Astrocyte (in vitro differentiated cells and primary cell): ENCODE measurements at regions not wholly inside any gene's neighbourhood (a gene's known extent, or its start where the extent isn't known, plus 50 kb on each side); places are given as distances from the start of the nearest gene placed in this dataset.
"Not testable (repeated sequence)": the region's sequence is repeated elsewhere in the genome, so short reads cannot be mapped to it uniquely, and the experiment has no call there.

ENCODE experiments used
- DNase-seq: peaks from one replicate; pipeline ENCODE4 v3.0.0-alpha.2; 2010; ENCODE audit warnings: low read depth
- FAIRE-seq: peaks from 2 replicates; lab custom pipeline; 2011; peaks lifted over from hg19 to GRCh38; lab: Jason Lieb, UNC
- H2AFZ ChIP-seq: 2 replicates; pipeline ENCODE4 v1.6.0; 2012; ENCODE audit warnings: low read depth, low read length, inconsistent platforms
- H3K27ac ChIP-seq: 2 replicates; pipeline ENCODE4 v1.5.1; 2011; ENCODE audit warnings: low read depth, low read length, inconsistent platforms
- H3K27me3 ChIP-seq: 2 replicates; pipeline ENCODE4 v1.6.0; 2011; ENCODE audit warnings: low read length, inconsistent platforms; ENCODE audit not compliant: insufficient read depth
- H3K36me3 ChIP-seq: 2 replicates; pipeline ENCODE4 v1.5.1; 2011; ENCODE audit warnings: low read length, inconsistent platforms; ENCODE audit not compliant: insufficient read depth
- H3K4me1 ChIP-seq: 2 replicates; pipeline ENCODE4 v1.5.1; 2011; ENCODE audit warnings: low read length, inconsistent platforms; ENCODE audit not compliant: insufficient read depth
- H3K4me2 ChIP-seq: 2 replicates; pipeline ENCODE4 v1.6.0; 2012; ENCODE audit warnings: low read length, inconsistent platforms
- H3K4me3 ChIP-seq: 2 replicates; pipeline ENCODE4 v1.5.1; 2011; ENCODE audit warnings: low read depth, mild to moderate bottlenecking, low read length, inconsistent platforms; ENCODE audit not compliant: insufficient read depth
- H3K79me2 ChIP-seq: 2 replicates; pipeline ENCODE4 v1.6.0; 2012; ENCODE audit warnings: mild to moderate bottlenecking, low read length, inconsistent platforms; ENCODE audit not compliant: insufficient read depth
- H3K9ac ChIP-seq: 2 replicates; pipeline ENCODE4 v1.6.0; 2012; ENCODE audit warnings: mild to moderate bottlenecking, low read length, inconsistent platforms
- H3K9me3 ChIP-seq: 2 replicates; pipeline ENCODE4 v1.5.1; 2012; ENCODE audit warnings: low read depth, mild to moderate bottlenecking, low read length, inconsistent platforms; ENCODE audit not compliant: insufficient read depth
- H4K20me1 ChIP-seq: 2 replicates; pipeline ENCODE4 v1.6.0; 2012; ENCODE audit warnings: low read length, inconsistent platforms; ENCODE audit not compliant: insufficient read depth
- H3K27ac Mint-ChIP-seq: one replicate; pipeline ENCODE4 v1.8.0; 2021; ENCODE audit warnings: mild to moderate bottlenecking, mixed read lengths; ENCODE audit not compliant: unreplicated experiment
- H3K27me3 Mint-ChIP-seq: one replicate; pipeline ENCODE4 v1.8.0; 2021; ENCODE audit warnings: low read depth, mixed read lengths; ENCODE audit not compliant: unreplicated experiment
- H3K36me3 Mint-ChIP-seq: one replicate; pipeline ENCODE4 v1.8.0; 2021; ENCODE audit warnings: low read depth, mixed read lengths; ENCODE audit not compliant: unreplicated experiment
- H3K4me1 Mint-ChIP-seq: one replicate; pipeline ENCODE4 v1.8.0; 2021; ENCODE audit warnings: low read depth, mixed read lengths; ENCODE audit not compliant: unreplicated experiment
- H3K4me3 Mint-ChIP-seq: one replicate; pipeline ENCODE4 v1.8.0; 2021; ENCODE audit warnings: mild to moderate bottlenecking, moderate library complexity, mixed read lengths; ENCODE audit not compliant: unreplicated experiment
- H3K9me3 Mint-ChIP-seq: one replicate; pipeline ENCODE4 v1.8.0; 2021; ENCODE audit warnings: mild to moderate bottlenecking, mixed read lengths; ENCODE audit not compliant: unreplicated experiment
- CTCF ChIP-seq: IDR thresholded peaks from 2 replicates; pipeline ENCODE4 v1.5.1; 2011; ENCODE audit warnings: low read depth, mild to moderate bottlenecking, inconsistent platforms, low read length, moderate library complexity; ENCODE audit not compliant: insufficient read depth

DNA sequence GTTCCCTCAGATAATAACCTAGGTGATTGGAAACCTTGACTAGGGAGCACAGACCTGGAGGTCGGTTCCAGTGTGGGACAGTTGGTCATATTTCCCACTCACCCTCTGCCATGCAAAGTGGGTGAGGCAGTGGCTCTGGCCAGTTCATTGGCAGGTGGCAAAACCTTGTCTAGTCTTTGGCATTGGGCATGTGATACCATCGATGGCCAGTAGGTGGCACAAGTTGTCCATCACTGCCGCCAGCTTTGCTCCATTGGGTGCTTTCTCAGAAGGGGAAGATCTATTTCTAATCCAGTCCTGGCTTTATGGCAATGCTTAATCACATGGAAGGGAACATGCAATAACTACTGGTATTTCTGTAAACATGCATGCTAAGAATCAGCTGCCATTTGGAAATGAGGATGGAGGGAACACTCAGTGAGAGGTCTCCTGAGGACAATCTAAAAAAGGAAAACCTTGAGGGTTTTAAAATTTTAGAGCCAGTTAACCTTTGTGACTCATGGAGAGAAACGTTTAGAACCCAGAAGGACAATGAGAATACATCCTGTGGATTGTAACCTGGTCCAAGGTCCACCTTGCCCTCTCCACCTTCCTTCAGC lies 207.5 kb upstream of the PLGLB1 start:
- not testable (repeated sequence) for H3K4me3 Mint-ChIP-seq

DNA sequence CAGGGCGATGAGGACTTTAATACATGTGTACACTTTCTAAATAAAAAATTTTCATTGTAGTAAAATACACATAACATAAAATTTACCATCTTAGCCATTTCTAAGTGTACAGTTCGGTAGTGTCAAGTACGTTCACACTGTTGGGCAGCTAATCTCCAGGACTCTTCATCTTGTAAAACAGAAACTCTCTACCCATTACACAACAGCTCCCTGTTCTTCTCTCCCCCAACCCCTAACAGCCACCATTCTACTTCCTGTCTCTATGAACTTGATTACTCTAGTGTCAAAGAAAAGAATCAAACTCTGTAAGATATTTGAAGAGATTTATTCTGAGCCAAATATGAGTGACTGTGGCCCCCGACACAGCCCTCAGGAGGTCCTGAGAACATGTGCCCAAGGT lies 208.3 kb upstream of the PLGLB1 start:
- H3K27me3 Mint-ChIP-seq, result not testable (repeated sequence)

More for the DNA sequence above, 207.5 kb upstream of the PLGLB1 start:
- not testable (repeated sequence) for H3K9ac ChIP-seq, H3K27ac ChIP-seq, H3K4me1 Mint-ChIP-seq, H3K9me3 Mint-ChIP-seq, H3K27me3 ChIP-seq, H3K36me3 ChIP-seq, H3K36me3 Mint-ChIP-seq, H3K9me3 ChIP-seq, H3K4me1 ChIP-seq, H3K27me3 Mint-ChIP-seq, DNase-seq, H3K27ac Mint-ChIP-seq, H3K4me3 ChIP-seq, H2AFZ ChIP-seq, H3K79me2 ChIP-seq, H4K20me1 ChIP-seq, H3K4me2 ChIP-seq
- peak; percentile 96 for FAIRE-seq
- TF ChIP-seq CTCF, result peak; percentile 17

DNA sequence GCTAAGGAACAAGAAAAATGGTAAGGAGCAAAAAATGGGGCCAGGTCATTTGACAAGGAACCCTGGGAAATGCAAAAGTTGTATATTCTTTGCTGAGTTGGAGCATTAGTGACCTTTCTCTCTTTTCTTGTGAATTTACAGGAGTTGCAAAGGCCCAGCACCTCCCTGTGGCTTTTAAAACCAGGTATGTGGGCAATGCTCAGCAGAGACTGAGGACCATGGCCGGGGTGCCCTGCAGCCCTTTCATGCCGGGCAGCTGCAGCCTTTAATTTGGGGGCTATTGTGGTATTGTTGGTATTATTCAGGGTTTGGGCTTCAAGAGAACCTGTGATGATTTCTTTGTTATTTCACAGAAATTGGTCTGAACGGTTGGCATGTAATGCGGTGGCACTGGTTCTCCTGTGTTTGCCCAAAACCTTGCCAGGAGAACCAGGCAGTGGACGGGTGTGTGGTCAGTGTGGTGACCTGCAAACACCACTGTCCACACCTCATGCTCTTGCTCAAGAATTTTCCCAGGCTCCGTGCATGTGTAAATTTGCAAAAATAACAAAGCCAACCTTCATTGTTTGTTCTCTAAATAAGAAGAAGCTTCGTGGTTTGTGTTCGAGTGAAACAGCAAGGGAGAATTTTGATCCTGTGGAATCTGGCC lies 213.8 kb upstream of the PLGLB1 start:
- H3K4me1 ChIP-seq, H3K4me1 Mint-ChIP-seq, H3K36me3 Mint-ChIP-seq, H3K27ac Mint-ChIP-seq, H3K4me3 ChIP-seq, H3K79me2 ChIP-seq, DNase-seq, H3K9ac ChIP-seq, H3K9me3 Mint-ChIP-seq, H3K4me2 ChIP-seq, H3K27me3 ChIP-seq, H3K27me3 Mint-ChIP-seq, FAIRE-seq, H3K36me3 ChIP-seq, H3K27ac ChIP-seq, H4K20me1 ChIP-seq, H3K9me3 ChIP-seq, H2AFZ ChIP-seq, H3K4me3 Mint-ChIP-seq: not testable (repeated sequence)

More for the DNA sequence above, 208.3 kb upstream of the PLGLB1 start:
- H3K4me1 ChIP-seq, H3K4me2 ChIP-seq, H3K27ac Mint-ChIP-seq, H3K9me3 ChIP-seq, H3K27ac ChIP-seq, H3K4me3 Mint-ChIP-seq, H3K9ac ChIP-seq, H2AFZ ChIP-seq, H3K36me3 ChIP-seq, DNase-seq, H3K9me3 Mint-ChIP-seq, H3K27me3 ChIP-seq, H3K4me1 Mint-ChIP-seq, FAIRE-seq, H3K79me2 ChIP-seq, H3K4me3 ChIP-seq, H4K20me1 ChIP-seq, H3K36me3 Mint-ChIP-seq: not testable (repeated sequence)

GRCh38 chr2:87237570-87238336 lies 216.1 kb upstream of the PLGLB1 start:
- not testable (repeated sequence) for H2AFZ ChIP-seq, H3K27ac Mint-ChIP-seq, H4K20me1 ChIP-seq, FAIRE-seq, H3K9me3 ChIP-seq, H3K4me3 ChIP-seq, H3K4me3 Mint-ChIP-seq, H3K27me3 ChIP-seq, H3K4me1 ChIP-seq, DNase-seq, H3K27me3 Mint-ChIP-seq, H3K36me3 ChIP-seq, H3K27ac ChIP-seq, H3K9me3 Mint-ChIP-seq, H3K4me1 Mint-ChIP-seq, H3K79me2 ChIP-seq, H3K9ac ChIP-seq, H3K4me2 ChIP-seq, H3K36me3 Mint-ChIP-seq

GRCh38 chr2:87239558-87240215 lies 218.0 kb upstream of the PLGLB1 start:
- H3K36me3 Mint-ChIP-seq, result not testable (repeated sequence)

More at GRCh38 chr2:87239558-87240215, 218.0 kb upstream of the PLGLB1 start:
- H3K27ac ChIP-seq, DNase-seq, H3K9me3 Mint-ChIP-seq, H3K27me3 ChIP-seq, H3K27me3 Mint-ChIP-seq, H3K9me3 ChIP-seq, H3K27ac Mint-ChIP-seq, H3K4me1 ChIP-seq, FAIRE-seq, H3K36me3 ChIP-seq, H3K4me1 Mint-ChIP-seq, H3K4me3 Mint-ChIP-seq, H3K9ac ChIP-seq, H3K4me2 ChIP-seq, H2AFZ ChIP-seq, H3K79me2 ChIP-seq, H4K20me1 ChIP-seq, H3K4me3 ChIP-seq: not testable (repeated sequence)
